ENCODE measurements at regions not wholly inside any gene's neighbourhood (a gene's known extent, or its start where the extent isn't known, plus 50 kb on each side); places are given as distances from the start of the nearest gene placed in this dataset.

DNA sequence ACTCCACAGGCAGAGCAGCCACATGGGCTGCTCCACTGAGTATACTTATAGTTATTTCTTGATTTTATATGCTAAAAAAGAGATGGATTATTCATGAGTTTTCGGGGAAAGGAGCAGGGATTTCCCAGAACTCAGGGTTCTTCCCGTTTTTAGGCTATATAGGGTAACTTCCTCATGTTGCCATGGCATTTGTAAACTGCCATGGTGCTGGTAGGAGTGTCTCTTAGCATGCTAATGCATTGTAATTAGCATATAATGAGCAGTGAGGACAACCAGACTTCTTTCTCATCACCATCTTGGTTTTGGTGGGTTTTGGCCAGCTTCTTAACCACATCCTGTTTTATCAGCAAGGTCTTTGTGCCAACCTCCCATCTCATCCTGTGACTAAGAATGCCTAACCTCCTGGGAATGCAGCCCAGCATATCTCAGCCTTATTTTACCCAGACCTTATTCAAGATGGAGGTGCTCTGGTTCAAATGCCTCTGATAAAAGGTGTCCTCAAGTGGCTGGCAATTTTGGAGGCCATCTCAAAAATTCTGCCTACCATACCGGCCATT, 213.0 kb upstream of the VEGFC start:
- DNase-seq (ENCODE audit: extremely low read depth, low read depth), result peak; percentile 70
- TF ChIP-seq, protein P1, sequence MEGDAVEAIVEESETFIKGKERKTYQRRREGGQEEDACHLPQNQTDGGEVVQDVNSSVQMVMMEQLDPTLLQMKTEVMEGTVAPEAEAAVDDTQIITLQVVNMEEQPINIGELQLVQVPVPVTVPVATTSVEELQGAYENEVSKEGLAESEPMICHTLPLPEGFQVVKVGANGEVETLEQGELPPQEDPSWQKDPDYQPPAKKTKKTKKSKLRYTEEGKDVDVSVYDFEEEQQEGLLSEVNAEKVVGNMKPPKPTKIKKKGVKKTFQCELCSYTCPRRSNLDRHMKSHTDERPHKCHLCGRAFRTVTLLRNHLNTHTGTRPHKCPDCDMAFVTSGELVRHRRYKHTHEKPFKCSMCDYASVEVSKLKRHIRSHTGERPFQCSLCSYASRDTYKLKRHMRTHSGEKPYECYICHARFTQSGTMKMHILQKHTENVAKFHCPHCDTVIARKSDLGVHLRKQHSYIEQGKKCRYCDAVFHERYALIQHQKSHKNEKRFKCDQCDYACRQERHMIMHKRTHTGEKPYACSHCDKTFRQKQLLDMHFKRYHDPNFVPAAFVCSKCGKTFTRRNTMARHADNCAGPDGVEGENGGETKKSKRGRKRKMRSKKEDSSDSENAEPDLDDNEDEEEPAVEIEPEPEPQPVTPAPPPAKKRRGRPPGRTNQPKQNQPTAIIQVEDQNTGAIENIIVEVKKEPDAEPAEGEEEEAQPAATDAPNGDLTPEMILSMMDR (IDR thresholded peaks at IDR 0.05; ENCODE audit: low read depth, low read length, missing control alignments), result no peak
- no peak overlapping the region for H3K4me3 ChIP-seq (replicated peaks; ENCODE audit: low read depth, low read length)

DNA sequence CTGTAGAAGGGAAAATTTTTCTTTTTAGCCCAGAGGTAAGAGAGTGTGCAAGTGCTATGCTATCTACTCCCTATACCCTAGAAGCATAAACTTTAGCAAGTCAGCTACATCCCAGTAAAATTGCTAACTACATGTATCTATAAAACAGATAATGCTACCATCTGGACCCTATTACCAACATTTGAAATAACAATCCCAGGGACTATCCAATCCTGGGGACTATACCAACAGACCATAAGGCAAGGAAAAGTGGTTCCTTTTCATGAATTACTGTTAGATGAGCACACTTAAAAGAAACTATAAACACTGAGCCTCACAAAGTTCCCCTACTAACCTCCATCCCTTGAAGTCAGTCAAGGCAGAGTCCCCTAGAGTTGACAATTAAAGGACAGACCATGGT, 213.6 kb upstream of the VEGFC start:
- TF ChIP-seq, protein P1 (IDR thresholded peaks at IDR 0.05; ENCODE audit: low read depth, low read length, missing control alignments), result no peak
- no peak overlapping the region for H3K4me3 ChIP-seq (replicated peaks; ENCODE audit: low read depth, low read length)
- DNase-seq (ENCODE audit: extremely low read depth, low read depth), result peak; percentile 33

DNA sequence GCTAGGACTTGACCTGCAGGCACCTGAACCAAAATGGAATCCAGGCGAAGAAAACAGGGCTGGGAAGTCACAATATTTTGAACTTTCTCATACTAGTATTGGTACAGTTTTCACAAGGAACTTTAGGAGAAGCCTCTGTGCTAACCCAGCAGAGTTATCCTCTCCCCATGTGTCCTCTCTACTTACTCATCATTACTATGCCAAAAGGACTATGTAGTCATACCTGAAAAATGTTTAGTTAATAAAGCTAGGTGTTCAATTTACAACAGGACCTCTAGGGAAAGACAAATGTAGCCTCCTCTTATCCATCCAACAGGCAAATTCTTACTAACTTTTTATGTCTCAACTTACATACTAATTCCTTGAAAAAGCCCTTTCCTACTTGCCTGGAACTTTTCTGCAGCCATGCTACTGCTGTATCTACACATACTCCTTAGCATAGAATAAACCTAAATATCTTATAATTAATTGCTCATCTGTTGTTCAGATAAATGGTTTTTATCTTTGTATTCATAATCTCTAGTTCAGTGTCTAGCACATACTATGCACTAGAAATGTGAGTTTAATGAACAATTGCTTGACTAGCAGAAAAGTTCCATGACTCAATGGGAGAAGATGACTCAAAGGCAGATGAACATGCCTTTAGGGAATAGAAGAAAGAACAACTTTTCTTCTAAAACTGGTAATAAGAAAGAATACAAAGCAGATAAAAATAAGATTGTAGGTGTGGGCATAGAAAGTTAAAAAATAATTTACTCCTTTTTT, 215.5 kb upstream of the VEGFC start:
- no peak for DNase-seq (ENCODE audit: extremely low read depth, low read depth)
- H3K4me3 ChIP-seq (replicated peaks; ENCODE audit: low read depth, low read length), result no peak overlapping the region
- TF ChIP-seq, protein P1 (IDR thresholded peaks at IDR 0.05; ENCODE audit: low read depth, low read length, missing control alignments), result no peak

DNA sequence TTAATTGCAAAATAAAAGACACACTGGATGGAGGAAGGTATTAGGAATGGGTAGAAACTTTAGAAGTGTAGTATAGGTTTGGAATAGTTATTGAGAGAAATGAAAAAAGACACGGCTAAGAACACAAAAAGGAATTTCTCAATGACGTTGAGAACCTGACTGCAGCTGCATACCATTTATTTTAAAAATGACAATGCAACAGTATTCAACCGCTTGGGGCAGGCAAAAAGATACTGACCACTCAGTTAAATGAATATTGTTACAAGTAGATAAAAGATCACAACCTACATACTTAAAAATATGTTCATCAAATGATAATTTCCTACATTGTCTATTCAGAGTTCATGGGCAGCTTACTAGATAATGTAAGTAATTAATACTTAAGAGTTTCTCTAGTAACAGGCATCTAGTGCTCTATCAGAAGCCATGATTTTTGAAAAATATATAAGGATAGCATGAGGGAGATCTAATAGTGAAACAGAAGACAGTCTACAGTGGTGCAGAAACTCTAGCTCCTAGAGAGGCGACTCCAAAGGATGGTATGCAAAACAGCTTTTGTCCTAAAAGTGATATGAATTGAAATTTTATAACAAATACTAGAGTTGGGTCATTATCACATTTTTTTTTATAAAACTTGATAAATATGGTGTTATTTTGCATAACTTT, 216.2 kb upstream of the VEGFC start:
- DNase-seq (ENCODE audit: extremely low read depth, low read depth), result no peak
- TF ChIP-seq, protein P1 (IDR thresholded peaks at IDR 0.05; ENCODE audit: low read depth, low read length, missing control alignments), result no peak
- H3K4me3 ChIP-seq (replicated peaks; ENCODE audit: low read depth, low read length), result no peak overlapping the region

DNA sequence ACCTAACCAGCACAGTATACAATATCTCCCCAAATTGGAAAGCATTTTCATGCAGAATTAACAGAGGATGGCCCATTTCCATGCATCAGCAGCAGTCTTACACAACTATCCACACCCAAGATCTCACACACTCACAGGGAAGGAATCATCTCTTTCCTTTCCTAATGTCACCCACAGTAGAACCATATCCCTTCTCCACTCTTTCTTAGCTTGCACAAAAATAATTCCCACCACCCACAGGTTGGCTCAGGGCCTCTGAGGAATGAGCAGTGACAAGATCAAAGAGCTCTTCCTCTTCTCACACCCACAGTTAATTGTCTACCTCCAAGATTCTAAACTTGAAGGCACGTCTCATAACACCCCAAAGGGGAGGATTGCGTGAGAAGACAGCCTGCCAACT, 217.7 kb upstream of the VEGFC start:
- H3K4me3 ChIP-seq (replicated peaks; ENCODE audit: low read depth, low read length), result no peak overlapping the region
- no peak for DNase-seq (ENCODE audit: extremely low read depth, low read depth)
- TF ChIP-seq, protein P1 (IDR thresholded peaks at IDR 0.05; ENCODE audit: low read depth, low read length, missing control alignments), result no peak

DNA sequence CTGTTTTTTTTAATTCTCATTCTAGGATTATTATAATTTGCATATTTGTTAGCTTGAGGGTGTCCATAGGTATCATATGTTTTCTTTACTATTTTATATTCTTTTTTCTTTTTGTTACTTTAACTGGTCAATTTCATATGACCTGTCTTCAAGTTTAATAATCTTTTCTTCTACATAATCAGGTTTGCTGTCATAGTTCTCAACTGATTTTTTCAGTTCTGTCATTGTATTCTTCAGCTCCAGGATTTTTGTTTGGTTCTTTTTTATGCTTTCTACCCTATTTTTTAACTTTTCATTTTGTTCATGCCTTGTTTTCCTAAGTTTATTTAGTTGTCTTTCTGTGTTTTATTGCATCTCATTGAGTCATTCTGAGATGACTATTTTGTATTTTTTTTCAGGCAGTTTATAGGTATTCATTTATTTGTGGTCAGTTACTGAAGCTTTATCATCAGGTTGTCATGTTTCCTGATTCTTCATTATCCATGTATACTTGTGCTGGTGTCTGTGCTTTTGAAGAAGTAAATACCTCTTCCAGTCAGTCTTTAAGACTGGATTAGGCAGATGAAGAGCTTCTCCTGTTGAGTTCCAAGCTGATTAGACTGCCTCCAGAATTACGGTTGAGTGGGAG, 220.3 kb upstream of the VEGFC start:
- no peak for DNase-seq (ENCODE audit: extremely low read depth, low read depth)
- TF ChIP-seq, protein P1 (IDR thresholded peaks at IDR 0.05; ENCODE audit: low read depth, low read length, missing control alignments), result no peak
- no peak overlapping the region for H3K4me3 ChIP-seq (replicated peaks; ENCODE audit: low read depth, low read length)
